CD4-positive, alpha-beta T cell (primary cell): ENCODE measurements at regions not wholly inside any gene's neighbourhood (a gene's known extent, or its start where the extent isn't known, plus 50 kb on each side); places are given as distances from the start of the nearest gene placed in this dataset.

Experiments
- ATAC-seq: fragments of 200-7000 bp; cut with Tn5 transposase; one replicate; pipeline ENCODE4 v1.10.0; 2022; ENCODE audit warnings: mild to moderate bottlenecking; ENCODE audit not compliant: poor library complexity
- CTCF ChIA-PET: fragments of 350-600 bp; sonication (Branson Sonifier 250); formaldehyde crosslinking; loops from one replicate; lab custom pipeline; 2021; ENCODE audit warnings: antibody characterized with exemption, inconsistent platforms; lab: Charles Lee
- POLR2A ChIA-PET: fragments of 350-600 bp; sonication (Branson Sonifier 250); formaldehyde crosslinking; loops from one replicate; lab custom pipeline; 2021; ENCODE audit warnings: antibody characterized with exemption, inconsistent platforms; lab: Charles Lee
- DNase-seq, 14 experiments: peaks; one replicate each; pipeline ENCODE4 v3.0.0-alpha.2; 2013 to 2020; ENCODE audit warnings: mixed read lengths in 2 of 14
- H3K27ac ChIP-seq, 2 donors: one replicate each; pipeline versions ENCODE4 v1.5.1 to v1.7.0; 2013; ENCODE audit warnings: low read length in 2 of 2, low read depth in 1 of 2, mild to moderate bottlenecking in 1 of 2
- H3K27me3 ChIP-seq, 2 experiments: 1 replicate in 1 of 2; 2 replicates in 1 of 2; pipeline versions ENCODE4 v1.6.1 to v1.7.0; 2013; ENCODE audit warnings: low read length in 2 of 2, control low read depth in 1 of 2, mild to moderate bottlenecking in 1 of 2, moderate library complexity in 1 of 2; ENCODE audit not compliant: insufficient read depth in 2 of 2, control insufficient read depth in 1 of 2
- H3K36me3 ChIP-seq: one replicate; pipeline ENCODE4 v1.6.1; 2013; ENCODE audit warnings: low read length, control low read depth; ENCODE audit not compliant: insufficient read depth
- H3K4me1 ChIP-seq: one replicate; pipeline ENCODE4 v1.6.1; 2013; ENCODE audit warnings: low read length, control low read depth; ENCODE audit not compliant: insufficient read depth
- H3K4me3 ChIP-seq: one replicate; pipeline ENCODE4 v1.5.1; 2013; ENCODE audit warnings: mild to moderate bottlenecking, low read length, moderate library complexity
- H3K9me3 ChIP-seq, 2 experiments: 1 replicate in 1 of 2; 2 replicates in 1 of 2; pipeline versions ENCODE4 v1.6.1 to v1.7.0; 2013; ENCODE audit warnings: low read length in 2 of 2, mild to moderate bottlenecking in 2 of 2, control low read depth in 1 of 2, moderate library complexity in 1 of 2; ENCODE audit not compliant: control insufficient read depth in 1 of 2, insufficient read depth in 1 of 2
- H3K27ac Mint-ChIP-seq: one replicate; pipeline ENCODE4 v1.8.0; 2020; ENCODE audit warnings: mixed read lengths
- H3K27me3 Mint-ChIP-seq: one replicate; pipeline ENCODE4 v1.8.0; 2021; ENCODE audit warnings: mixed read lengths
- H3K36me3 Mint-ChIP-seq: one replicate; pipeline ENCODE4 v1.8.0; 2021; ENCODE audit warnings: low read depth, mixed read lengths
- H3K4me1 Mint-ChIP-seq: one replicate; pipeline ENCODE4 v1.8.0; 2021; ENCODE audit warnings: low read depth, mixed read lengths
- H3K4me3 Mint-ChIP-seq: one replicate; pipeline ENCODE4 v1.8.0; 2020; ENCODE audit warnings: mild to moderate bottlenecking, mixed read lengths
- H3K9me3 Mint-ChIP-seq: one replicate; pipeline ENCODE4 v1.8.0; 2020; ENCODE audit warnings: mixed read lengths
- CTCF ChIP-seq: fragments of 200-600 bp; IDR thresholded peaks from one replicate; pipeline ENCODE4 v1.8.0; 2022; ENCODE audit warnings: antibody characterized with exemption, mild to moderate bottlenecking
- intact Hi-C, 2 experiments: fragments of 100-400 bp; cut with DNase I in 1 of 2; cut with micrococcal nuclease in 1 of 2; formaldehyde crosslinking; loops; one replicate each; pipeline versions ENCODE4 v1.15.1 to v1.9.0; 2023 to 2025; cut with DNase I, micrococcal nuclease

DNA sequence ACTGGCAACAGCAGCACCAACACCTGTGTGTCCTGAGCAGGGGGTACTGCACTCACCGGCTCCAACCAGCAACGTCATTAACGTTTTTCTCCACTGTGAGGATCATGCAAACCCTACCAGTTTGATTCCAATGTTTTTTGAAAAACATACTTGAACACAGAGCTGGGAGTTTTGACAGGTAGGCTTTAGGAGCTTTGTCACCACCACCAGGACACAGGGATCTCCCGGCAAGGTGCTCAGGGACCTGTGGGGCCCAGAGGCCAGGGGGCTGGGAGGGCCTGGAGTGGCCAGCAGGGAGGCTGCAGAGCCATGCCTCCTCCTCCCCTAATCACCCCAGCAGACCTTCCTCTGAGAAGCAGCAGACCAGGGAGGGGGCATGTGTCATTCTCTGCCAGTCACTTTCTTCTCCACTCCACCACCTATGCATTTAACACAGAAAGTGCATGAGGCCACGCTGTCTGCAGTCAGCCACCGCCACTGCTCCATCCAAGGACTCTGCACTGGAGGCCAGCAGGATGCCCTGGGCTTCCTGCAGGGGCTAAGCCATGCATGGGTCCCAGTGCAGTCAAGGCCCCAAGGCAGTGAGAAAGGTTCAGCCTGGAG, 768.2 kb downstream of the KCNJ18 start:
- ATAC-seq (no peak), DNase-seq (no peak)
- Histone ChIP-seq H3K27me3 (no peaks in the 10 kb centered on the region), H3K4me3 (no peak overlapping the region), H3K36me3 (no peaks in the 10 kb centered on the region), H3K4me1 (no peaks in the 10 kb centered on the region), H3K27ac (no peak overlapping the region), H3K9me3 (peaks cover 3 to 34% of the 10 kb centered on the region in 2 experiments)
- ChIA-PET CTCF (no interaction called here), POLR2A (no interaction called here)
- no peak for TF ChIP-seq CTCF
- H3K9me3 Mint-ChIP-seq, result peaks cover 19% of the 10 kb centered on the region
- H3K4me3 Mint-ChIP-seq, result no peak overlapping the region
- H3K36me3 Mint-ChIP-seq, result no peaks in the 10 kb centered on the region
- H3K4me1 Mint-ChIP-seq, result no peaks in the 10 kb centered on the region
- no peaks in the 10 kb centered on the region for H3K27me3 Mint-ChIP-seq
- intact Hi-C loops, result no loop called here
- no peak overlapping the region for H3K27ac Mint-ChIP-seq

DNA sequence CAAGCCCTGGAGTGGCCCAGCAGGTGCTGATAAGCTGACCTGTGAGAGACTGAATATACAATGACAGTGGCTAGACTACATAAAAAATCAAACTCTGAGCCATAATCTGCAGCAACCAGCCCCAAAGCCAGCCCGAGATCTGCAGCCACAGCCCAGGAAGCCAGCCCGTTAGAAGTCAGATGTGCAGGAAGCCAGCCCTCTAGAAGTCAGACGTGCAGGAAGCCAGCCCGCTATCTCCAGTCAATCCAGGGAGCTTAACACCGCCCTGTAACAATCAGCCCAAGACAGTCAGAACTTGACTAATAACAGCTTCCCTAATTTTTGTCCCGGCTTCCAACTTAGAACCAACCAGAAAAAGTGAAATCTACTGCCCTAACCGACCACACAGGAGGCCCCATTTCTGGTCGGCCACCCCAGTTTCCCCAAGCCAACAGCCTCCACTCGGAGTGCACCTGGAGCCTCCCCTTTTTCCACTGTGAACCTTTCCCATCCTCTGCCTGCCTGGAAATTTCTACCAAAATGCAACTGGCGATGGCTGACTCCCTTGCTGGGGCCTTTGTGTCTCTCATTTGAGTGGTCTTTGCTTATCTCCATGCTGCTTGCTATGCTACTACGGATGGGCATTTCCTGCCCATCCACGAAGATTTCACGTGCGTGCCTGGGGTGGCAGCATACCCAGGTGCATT, 769.3 kb downstream of the KCNJ18 start:
- H3K27me3 Mint-ChIP-seq, result no peaks in the 10 kb centered on the region
- ATAC-seq, result no peak
- no peak for TF ChIP-seq CTCF

DNA sequence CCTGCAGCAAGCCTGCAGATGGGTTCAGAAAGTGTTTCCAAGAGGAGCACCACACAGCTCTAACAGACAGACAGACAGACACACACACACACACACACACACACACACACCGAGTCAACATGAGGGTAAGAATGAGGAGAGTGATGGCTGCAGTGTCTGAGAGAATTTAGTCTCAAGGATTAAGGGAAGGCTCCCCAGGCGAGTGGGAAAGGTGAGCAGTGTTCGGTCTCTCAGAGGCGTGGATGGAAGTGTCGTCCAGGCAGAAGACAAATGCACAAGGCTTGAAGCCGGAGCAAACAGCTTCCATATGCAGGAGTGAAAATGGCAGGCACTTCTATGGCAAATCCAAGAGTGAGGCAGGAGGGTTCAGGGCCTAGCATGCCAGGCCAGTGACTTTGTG, 770.1 kb downstream of the KCNJ18 start:
- POLR2A ChIA-PET, result no interaction called here

More for the DNA sequence above, 769.3 kb downstream of the KCNJ18 start:
- intact Hi-C loops, result no loop called here
- POLR2A ChIA-PET, result no interaction called here
- CTCF ChIA-PET, result no interaction called here
- Mint-ChIP-seq H3K4me3 (no peak overlapping the region), H3K36me3 (no peaks in the 10 kb centered on the region), H3K9me3 (peaks cover 13% of the 10 kb centered on the region), H3K27ac (no peak overlapping the region), H3K4me1 (no peaks in the 10 kb centered on the region)
- H3K9me3 ChIP-seq, result peaks cover 3 to 34% of the 10 kb centered on the region in 2 experiments
- no peaks in the 10 kb centered on the region for H3K27me3 ChIP-seq
- H3K4me1 ChIP-seq, result no peaks in the 10 kb centered on the region
- no peak for DNase-seq
- no peak overlapping the region for H3K4me3 ChIP-seq
- no peak overlapping the region for H3K27ac ChIP-seq
- no peaks in the 10 kb centered on the region for H3K36me3 ChIP-seq

More for the DNA sequence above, 770.1 kb downstream of the KCNJ18 start:
- Mint-ChIP-seq H3K4me3 (no peak overlapping the region), H3K9me3 (peaks cover 12% of the 10 kb centered on the region), H3K4me1 (no peaks in the 10 kb centered on the region), H3K36me3 (no peaks in the 10 kb centered on the region), H3K27ac (no peak overlapping the region), H3K27me3 (no peaks in the 10 kb centered on the region)
- H3K27ac ChIP-seq, result no peak overlapping the region
- CTCF ChIA-PET, result no interaction called here
- H3K9me3 ChIP-seq, result peaks cover 3 to 36% of the 10 kb centered on the region in 2 experiments
- no peaks in the 10 kb centered on the region for H3K36me3 ChIP-seq
- no peaks in the 10 kb centered on the region for H3K4me1 ChIP-seq
- no peak overlapping the region for H3K4me3 ChIP-seq
- ATAC-seq (no peak), DNase-seq (no peak)
- TF ChIP-seq CTCF, result no peak
- no peaks in the 10 kb centered on the region for H3K27me3 ChIP-seq
- intact Hi-C loops, result no loop called here
